Activated B cell treated with CpG ODN at 0.5 μM for 24 hours (primary cell): ENCODE measurements at regions not wholly inside any gene's neighbourhood (a gene's known extent, or its start where the extent isn't known, plus 50 kb on each side); places are given as distances from the start of the nearest gene placed in this dataset.

Source experiments
- ATAC-seq: fragments of 200-7000 bp; cut with Tn5 transposase; one replicate; pipeline ENCODE4 v1.10.0; 2021; ENCODE audit warnings: low read depth, mild to moderate bottlenecking, moderate library complexity
- CTCF ChIA-PET: fragments of 350-600 bp; sonication (Branson Sonifier 250); formaldehyde crosslinking; loops from one replicate; lab custom pipeline; 2021; ENCODE audit warnings: antibody characterized with exemption; lab: Charles Lee
- POLR2A ChIA-PET: fragments of 350-600 bp; sonication (Branson Sonifier 250); formaldehyde crosslinking; loops from one replicate; lab custom pipeline; 2021; ENCODE audit warnings: antibody characterized with exemption; lab: Charles Lee
- DNase-seq: peaks from one replicate; pipeline ENCODE4 v3.0.0; 2022
- H3K27ac Mint-ChIP-seq: one replicate; pipeline ENCODE4 v1.8.0; 2020; ENCODE audit warnings: mixed read lengths
- H3K27me3 Mint-ChIP-seq: one replicate; pipeline ENCODE4 v1.8.0; 2021; ENCODE audit warnings: mixed read lengths
- H3K36me3 Mint-ChIP-seq: one replicate; pipeline ENCODE4 v1.8.0; 2021; ENCODE audit warnings: low read depth, mixed read lengths
- H3K4me1 Mint-ChIP-seq: one replicate; pipeline ENCODE4 v1.8.0; 2021; ENCODE audit warnings: mixed read lengths
- H3K4me3 Mint-ChIP-seq: one replicate; pipeline ENCODE4 v1.8.0; 2020; ENCODE audit warnings: mild to moderate bottlenecking, mixed read lengths
- H3K9me3 Mint-ChIP-seq: one replicate; pipeline ENCODE4 v1.8.0; 2020; ENCODE audit warnings: mixed read lengths
- intact Hi-C: fragments of 100-400 bp; cut with micrococcal nuclease; formaldehyde crosslinking; loops from one replicate; pipeline ENCODE4 v1.15.1; 2024
- TF ChIP-seq, protein P1 (sequence below): fragments of 200-600 bp; IDR thresholded peaks from one replicate; pipeline ENCODE4 v1.8.0; 2022; ENCODE audit warnings: antibody characterized with exemption, mild to moderate bottlenecking

DNA sequence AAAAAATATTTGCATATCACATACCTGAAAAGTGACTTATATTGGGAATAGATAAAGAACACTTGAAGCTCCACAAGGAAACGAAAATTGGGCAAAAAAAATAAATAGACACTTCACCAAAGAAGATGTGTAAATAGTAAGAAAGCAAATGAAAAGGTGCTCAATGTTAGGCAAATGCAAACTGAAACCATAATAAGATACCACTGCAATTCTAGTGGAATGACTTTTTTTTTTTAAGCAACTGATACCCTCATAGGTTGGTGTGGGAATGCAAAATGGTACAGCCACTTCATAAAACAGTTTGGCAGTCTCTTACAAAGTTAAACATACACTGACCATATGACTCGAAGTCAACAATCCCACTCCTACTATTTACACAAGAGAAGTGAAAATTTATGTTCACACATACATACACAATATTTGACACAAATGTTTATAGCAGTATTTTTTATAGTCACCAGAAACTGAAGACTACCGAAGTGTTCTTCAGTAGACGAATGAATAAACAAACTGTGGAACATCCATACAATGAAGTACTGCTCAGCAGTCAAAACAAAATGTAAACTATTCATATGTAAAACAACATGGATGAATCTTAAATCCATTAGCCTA, 176.3 kb downstream of the ZMAT3 start:
- H3K4me3 Mint-ChIP-seq = no peak overlapping the region
- no peak for ATAC-seq
- TF ChIP-seq, protein P1, sequence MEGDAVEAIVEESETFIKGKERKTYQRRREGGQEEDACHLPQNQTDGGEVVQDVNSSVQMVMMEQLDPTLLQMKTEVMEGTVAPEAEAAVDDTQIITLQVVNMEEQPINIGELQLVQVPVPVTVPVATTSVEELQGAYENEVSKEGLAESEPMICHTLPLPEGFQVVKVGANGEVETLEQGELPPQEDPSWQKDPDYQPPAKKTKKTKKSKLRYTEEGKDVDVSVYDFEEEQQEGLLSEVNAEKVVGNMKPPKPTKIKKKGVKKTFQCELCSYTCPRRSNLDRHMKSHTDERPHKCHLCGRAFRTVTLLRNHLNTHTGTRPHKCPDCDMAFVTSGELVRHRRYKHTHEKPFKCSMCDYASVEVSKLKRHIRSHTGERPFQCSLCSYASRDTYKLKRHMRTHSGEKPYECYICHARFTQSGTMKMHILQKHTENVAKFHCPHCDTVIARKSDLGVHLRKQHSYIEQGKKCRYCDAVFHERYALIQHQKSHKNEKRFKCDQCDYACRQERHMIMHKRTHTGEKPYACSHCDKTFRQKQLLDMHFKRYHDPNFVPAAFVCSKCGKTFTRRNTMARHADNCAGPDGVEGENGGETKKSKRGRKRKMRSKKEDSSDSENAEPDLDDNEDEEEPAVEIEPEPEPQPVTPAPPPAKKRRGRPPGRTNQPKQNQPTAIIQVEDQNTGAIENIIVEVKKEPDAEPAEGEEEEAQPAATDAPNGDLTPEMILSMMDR = no peak
- ChIA-PET CTCF (no interaction called here), POLR2A (no interaction called here)
- DNase-seq = no peak
- H3K27me3 Mint-ChIP-seq = no peaks in the 10 kb centered on the region
- H3K4me1 Mint-ChIP-seq = no peaks in the 10 kb centered on the region
- intact Hi-C loops = no loop called here
- H3K9me3 Mint-ChIP-seq = peaks cover 9% of the 10 kb centered on the region
- no peaks in the 10 kb centered on the region for H3K36me3 Mint-ChIP-seq
- no peak overlapping the region for H3K27ac Mint-ChIP-seq
